SW 1271 (cell line): ENCODE measurements at regions not wholly inside any gene's neighbourhood (a gene's known extent, or its start where the extent isn't known, plus 50 kb on each side); places are given as distances from the start of the nearest gene placed in this dataset.

Source experiments
- DNase-seq, 2 experiments: peaks; one replicate each; lab custom pipeline; 2025; lab: John Stamatoyannopoulos, UW

DNA sequence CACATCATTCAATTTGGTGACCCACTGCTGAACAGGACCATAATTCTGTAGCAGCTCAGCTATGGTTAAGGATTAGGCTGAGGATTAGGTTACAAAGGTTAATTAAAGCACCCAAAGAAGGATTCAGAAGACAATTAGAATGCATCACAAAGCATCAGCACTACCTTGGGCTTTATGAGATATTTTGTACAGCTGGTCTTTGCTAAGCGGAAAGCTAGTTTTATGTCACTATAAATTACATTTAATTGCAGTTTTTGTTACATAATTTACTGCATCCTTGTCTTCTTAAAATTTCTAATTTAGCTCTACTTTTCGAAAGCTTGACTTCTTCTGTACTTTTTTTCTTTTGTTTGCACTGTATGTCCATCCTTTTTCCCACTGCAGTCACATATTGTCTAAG is 711.5 kb downstream of the RPS29 start:
- no peak for DNase-seq

GRCh38 chr14:48857366-48857765 is 728.8 kb downstream of the RPS29 start:
- no peak for DNase-seq

DNA sequence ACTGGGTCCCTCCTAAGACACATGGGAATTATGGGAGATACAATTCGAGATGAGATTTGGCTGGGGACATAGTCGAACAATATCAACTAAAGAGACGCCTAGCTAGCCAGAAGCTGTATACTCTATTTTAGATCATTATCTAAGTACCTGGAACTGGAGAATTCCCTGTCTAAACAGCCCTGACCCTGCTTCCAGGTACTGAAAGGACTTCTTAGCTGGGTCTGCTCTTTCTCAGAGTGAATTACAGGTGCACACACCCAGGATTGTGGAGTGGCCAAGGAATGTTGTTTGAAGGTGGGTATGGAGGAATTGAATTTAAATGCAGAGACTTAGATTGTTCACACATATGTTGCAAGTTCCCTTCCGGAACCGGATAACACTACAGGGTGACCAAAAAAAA is 733.0 kb downstream of the RPS29 start:
- no peak for DNase-seq

- no peak for DNase-seq
Measured at GRCh38 chr14:48849741-48850322, 736.3 kb downstream of the RPS29 start.

- no peak for DNase-seq
Measured at GRCh38 chr14:48842785-48843184, 743.4 kb downstream of the RPS29 start.

DNA sequence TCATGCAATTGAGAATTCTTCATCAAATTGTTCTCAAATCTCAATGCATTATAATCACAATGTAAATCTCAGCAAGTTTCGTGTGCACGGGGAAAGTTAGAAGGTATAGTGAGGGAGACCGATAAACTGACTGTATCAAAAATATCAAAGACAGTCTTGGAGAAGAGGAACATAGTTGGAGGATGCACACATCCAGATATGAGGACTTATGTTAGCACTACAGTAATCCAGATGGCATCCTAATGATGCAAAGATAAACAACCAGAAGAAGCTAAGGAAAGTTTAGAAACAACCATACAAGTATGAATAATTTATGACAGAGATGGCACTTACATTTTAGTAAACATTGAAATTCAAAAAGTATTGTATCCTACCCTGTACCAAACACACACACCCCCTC is 760.1 kb downstream of the RPS29 start:
- DNase-seq = no peak

DNA sequence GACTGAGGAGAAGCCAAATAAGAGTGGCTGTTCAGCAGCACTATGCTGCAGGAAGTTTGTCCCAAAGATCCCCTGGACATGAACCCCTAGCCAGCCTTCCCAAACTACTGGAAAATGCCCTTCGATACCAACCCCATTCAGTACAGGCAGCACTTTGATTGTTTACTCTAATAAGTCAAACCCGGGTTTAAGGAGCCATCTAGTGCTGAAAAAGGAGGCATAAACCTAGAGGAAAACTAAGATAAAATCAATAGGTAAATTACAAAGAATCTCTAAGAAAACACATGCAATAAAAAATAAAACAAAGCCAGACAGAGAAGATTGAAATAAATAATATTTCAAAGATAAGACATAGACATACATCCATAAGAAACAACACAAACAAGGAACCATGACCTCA is 771.6 kb downstream of the RPS29 start:
- DNase-seq = no peak

- no peak for DNase-seq
Measured at GRCh38 chr14:48805315-48805714, 780.9 kb downstream of the RPS29 start.

- DNase-seq = no peak
Measured at GRCh38 chr14:48792376-48793024, 793.7 kb downstream of the RPS29 start.

- no peak for DNase-seq
Measured at GRCh38 chr14:48788771-48789170, 797.4 kb downstream of the RPS29 start.

DNA sequence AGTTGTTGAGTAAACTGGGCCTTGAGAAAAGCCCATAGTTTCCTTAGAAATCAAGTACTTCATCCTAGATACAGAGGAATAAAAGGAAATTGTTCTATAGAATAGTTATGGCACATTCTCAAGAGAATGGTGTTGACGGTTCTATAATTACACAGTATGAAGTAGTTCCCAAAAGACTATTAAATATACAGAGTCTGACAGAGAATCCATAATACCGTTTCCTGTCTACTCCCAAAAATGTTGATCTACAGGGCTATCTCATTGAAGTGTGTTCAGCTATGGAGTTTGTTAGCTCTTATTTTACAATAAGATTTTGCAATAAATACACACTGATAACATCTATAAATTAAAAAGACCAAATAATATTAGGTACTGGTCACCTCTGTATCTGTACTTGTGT is 799.7 kb downstream of the RPS29 start:
- DNase-seq = no peak

- DNase-seq = no peak
Measured at GRCh38 chr14:48771717-48772116, 814.5 kb downstream of the RPS29 start.

GRCh38 chr14:48751293-48751692 is 834.9 kb downstream of the RPS29 start:
- DNase-seq = no peak

- DNase-seq = no peak
Measured at GRCh38 chr14:48748151-48748675, 838.0 kb downstream of the RPS29 start.

- DNase-seq = no peak
Measured at GRCh38 chr14:48747561-48748089, 838.6 kb downstream of the RPS29 start.

- DNase-seq = no peak
Measured at GRCh38 chr14:48744202-48744601, 842.0 kb downstream of the RPS29 start.

DNA sequence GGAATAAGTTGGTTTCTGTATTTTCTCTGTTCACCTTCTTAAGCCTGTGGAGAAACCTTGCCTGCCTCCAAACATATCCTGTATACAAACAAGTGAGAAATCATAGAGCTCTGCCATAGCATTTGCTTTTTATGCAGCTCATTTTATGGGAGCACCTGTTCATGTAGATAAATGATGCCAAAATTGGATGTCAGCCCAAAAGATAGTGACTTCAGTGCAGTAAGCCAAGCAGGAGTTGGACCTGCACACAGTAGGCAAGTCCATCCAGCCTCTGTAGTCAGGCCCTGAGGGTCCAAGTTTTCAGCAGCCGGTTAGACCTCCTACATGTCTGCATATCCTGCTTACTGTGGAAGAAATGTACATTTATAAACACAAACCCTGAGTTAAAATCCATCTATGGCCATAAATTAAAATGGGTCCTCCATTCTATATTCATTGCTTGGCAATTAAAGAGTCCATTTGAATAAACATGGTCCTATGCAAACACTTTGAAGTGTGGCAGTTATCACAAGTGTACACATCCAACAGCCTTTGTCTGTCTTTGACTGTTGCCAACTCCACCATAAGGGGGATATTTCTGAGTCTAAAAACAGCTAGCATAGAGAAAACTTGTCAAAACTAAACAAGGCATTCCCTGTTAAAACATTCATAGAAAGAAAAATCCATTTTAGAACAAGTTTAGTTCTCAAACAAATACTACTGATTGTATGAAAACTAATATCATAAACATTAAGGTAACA is 847.8 kb downstream of the RPS29 start:
- no peak for DNase-seq

GRCh38 chr14:48735607-48736006 is 850.6 kb downstream of the RPS29 start:
- no peak for DNase-seq

DNA sequence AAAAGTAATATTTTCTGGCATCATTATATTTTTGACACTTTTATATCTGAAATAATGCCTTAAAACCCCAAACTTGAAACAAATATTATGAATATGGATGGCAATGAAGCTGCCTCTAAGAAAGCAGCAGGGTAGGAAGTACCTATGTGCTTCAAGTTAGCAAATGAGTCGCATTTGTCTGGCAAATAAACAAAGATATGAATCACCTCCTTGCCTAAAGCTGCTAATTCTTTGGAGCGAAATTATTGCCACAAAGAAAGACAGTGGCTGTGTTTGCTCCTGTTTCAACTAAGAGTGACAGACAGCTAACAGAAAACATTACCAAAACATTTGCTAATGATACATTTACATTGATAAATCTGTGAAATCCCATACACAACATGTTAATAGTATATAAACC is 854.9 kb downstream of the RPS29 start:
- DNase-seq = no peak

DNA sequence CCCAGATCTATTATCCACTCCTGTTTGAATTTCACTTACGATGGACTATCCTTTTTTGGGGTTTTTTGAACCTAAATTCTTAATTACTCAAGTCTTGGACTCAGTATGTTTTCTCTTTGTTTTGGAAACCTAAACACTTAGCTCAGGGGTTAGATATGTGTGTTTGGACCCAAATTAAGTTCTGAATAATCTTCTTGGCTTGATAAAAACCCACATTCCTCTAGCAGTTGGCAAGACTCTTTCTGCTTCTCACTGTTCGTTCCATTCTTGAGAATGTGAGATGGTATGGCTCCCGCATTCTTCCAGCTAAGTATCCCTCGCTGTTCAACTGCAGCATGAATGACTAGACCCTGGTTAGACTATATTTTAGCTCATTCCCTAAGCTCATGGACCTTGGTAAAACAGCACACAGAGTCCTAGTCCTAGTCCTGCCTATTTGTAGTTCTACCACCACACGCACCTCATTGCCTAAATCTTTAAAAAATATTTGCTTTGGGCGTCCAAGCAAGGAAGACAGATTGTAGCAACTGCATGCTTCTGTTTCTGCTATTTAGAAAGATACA is 860.0 kb downstream of the RPS29 start:
- DNase-seq = no peak

DNA sequence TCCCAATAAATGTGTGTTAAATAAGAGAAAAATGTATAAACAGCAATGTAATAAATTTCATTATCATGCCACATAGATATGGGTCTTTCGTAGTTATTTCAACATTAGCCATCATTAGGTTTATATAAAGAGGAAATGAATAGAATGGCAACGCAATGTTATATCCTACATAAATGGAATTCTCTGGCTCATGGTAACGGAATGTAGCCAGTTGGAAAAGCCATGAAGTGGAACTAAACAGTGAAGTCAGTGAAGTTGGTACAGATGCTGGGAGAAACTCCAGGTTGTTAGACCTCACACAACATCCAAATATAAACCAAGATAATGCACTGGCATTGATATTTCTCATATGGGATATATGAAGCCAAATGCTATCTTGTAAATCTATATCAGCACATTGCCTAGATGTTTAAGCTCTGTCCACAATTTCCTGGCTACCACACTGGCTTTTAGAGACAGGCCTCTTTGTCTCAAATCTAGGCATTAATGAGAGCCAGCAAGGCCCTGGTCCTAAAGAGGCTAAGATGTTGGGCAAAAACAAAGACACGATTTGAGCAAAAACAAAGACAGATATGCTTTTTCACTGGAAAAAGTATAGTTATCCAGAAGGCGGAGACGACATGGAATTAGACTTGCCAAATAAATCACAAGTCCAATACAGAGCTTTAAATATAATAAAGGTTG is 861.0 kb downstream of the RPS29 start:
- no peak for DNase-seq
